Mammary epithelial cell (primary cell): ENCODE measurements at regions not wholly inside any gene's neighbourhood (a gene's known extent, or its start where the extent isn't known, plus 50 kb on each side); places are given as distances from the start of the nearest gene placed in this dataset.

Experiments used
- EZH2 ChIP-seq: IDR thresholded peaks from 2 replicates; pipeline ENCODE4 v1.6.1; 2012; ENCODE audit warnings: low read length, inconsistent platforms, borderline replicate concordance
- TF ChIP-seq, protein P1 (sequence below), 2 donors: IDR thresholded peaks in 1 of 2; conservative IDR thresholded peaks in 1 of 2; 2 replicates each; pipeline ENCODE4 v1.5.1; 2011 to 2012; ENCODE audit warnings: inconsistent platforms in 2 of 2, low read length in 2 of 2, mild to moderate bottlenecking in 2 of 2, control low read depth in 1 of 2, low read depth in 1 of 2; ENCODE audit not compliant: insufficient read depth in 1 of 2; ENCODE audit errors: extremely low read depth in 1 of 2

DNA sequence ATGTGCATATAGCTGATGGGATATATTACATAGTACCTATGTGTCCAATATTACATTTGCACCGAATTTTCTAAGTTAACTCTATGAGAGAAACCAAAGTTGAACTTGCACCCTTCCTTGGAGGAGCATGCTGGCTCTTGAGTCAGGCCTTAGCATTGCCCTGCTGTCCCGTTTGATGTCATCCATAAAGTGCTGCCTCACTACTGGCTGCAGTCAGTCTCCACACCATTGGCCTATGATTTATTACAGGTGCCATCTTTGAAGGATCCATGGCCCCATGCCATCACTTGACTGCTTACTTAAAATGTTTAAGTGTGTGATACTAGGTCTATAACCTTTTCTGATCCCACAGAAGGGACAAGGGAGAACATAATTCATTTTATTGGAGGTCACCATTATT, 249.3 kb upstream of the RBBP8 start:
- TF ChIP-seq, protein P1, sequence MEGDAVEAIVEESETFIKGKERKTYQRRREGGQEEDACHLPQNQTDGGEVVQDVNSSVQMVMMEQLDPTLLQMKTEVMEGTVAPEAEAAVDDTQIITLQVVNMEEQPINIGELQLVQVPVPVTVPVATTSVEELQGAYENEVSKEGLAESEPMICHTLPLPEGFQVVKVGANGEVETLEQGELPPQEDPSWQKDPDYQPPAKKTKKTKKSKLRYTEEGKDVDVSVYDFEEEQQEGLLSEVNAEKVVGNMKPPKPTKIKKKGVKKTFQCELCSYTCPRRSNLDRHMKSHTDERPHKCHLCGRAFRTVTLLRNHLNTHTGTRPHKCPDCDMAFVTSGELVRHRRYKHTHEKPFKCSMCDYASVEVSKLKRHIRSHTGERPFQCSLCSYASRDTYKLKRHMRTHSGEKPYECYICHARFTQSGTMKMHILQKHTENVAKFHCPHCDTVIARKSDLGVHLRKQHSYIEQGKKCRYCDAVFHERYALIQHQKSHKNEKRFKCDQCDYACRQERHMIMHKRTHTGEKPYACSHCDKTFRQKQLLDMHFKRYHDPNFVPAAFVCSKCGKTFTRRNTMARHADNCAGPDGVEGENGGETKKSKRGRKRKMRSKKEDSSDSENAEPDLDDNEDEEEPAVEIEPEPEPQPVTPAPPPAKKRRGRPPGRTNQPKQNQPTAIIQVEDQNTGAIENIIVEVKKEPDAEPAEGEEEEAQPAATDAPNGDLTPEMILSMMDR (conservative IDR thresholded peaks at IDR 0.05 in 1 of 2, IDR thresholded peaks at IDR 0.05 in 1 of 2; ENCODE audit: extremely low read depth in 1 of 2, insufficient read depth in 1 of 2, low read depth in 1 of 2, low read length in 2 of 2): no peak
- no peak for TF ChIP-seq EZH2
